ENCODE measurements at regions not wholly inside any gene's neighbourhood (a gene's known extent, or its start where the extent isn't known, plus 50 kb on each side); places are given as distances from the start of the nearest gene placed in this dataset.

- no peak overlapping the region for H3K4me2 ChIP-seq (ENCODE audit: low read length)
Measured at GRCh38 chr6:92979281-92979680, 440.1 kb downstream of the EPHA7 start.

GRCh38 chr6:92977018-92977417 is 442.3 kb downstream of the EPHA7 start:
- H3F3A ChIP-seq (ENCODE audit: low read length, unreplicated experiment): no peaks in the 10 kb centered on the region
- no peaks in the 10 kb centered on the region for H3K36me3 ChIP-seq (ENCODE audit: low read depth, low read length)
- H2AFZ ChIP-seq (ENCODE audit: low read length): no peak overlapping the region
- H3K4me2 ChIP-seq (ENCODE audit: low read length): no peak overlapping the region
- H3K9me2 ChIP-seq (replicated peaks; ENCODE audit: low read length): no peaks in the 10 kb centered on the region
- no peaks in the 10 kb centered on the region for H3K27me3 ChIP-seq (ENCODE audit: low read length)
- POLR2A ChIA-PET (ENCODE audit: unreplicated experiment): no interaction called here
- CTCF ChIA-PET: no interaction called here
- H3K79me2 ChIP-seq (ENCODE audit: low read length): no peaks in the 10 kb centered on the region
- H3K9ac ChIP-seq (ENCODE audit: low read length): no peak overlapping the region
- no peak; the same call in 1 of the 2 replicates for ATAC-seq
- no peak for TF ChIP-seq EZH2phosphoT487 (IDR thresholded peaks at IDR 0.05; ENCODE audit: borderline replicate concordance, low read length)
- TF ChIP-seq CTCF (conservative IDR thresholded peaks at IDR 0.05; ENCODE audit: low read depth, low read length): no peak
- no peak for TF ChIP-seq EZH2 (IDR thresholded peaks at IDR 0.05; ENCODE audit: low read length, unreplicated experiment)
- H3K4me3 ChIP-seq (ENCODE audit: low read length): no peak overlapping the region
- H3K9me3 ChIP-seq (ENCODE audit: low read length): no peaks in the 10 kb centered on the region
- no peak for DNase-seq
- intact Hi-C loops (cut with micrococcal nuclease): no loop called here
- 0 out of 2 replicates have a peak, but pooled peaks cover 4% of the 10 kb centered on the region for H3K4me1 ChIP-seq (ENCODE audit: insufficient read depth, low read length)
- H3K27ac ChIP-seq (ENCODE audit: low read length): no peak overlapping the region
- H4K20me1 ChIP-seq (ENCODE audit: low read length): no peaks in the 10 kb centered on the region
- BruUV-seq (replicated peaks): no TSS peak

More at GRCh38 chr6:92979281-92979680, 440.1 kb downstream of the EPHA7 start:
- no peak for TF ChIP-seq EZH2 (IDR thresholded peaks at IDR 0.05; ENCODE audit: low read length, unreplicated experiment)
- no peak for TF ChIP-seq CTCF (conservative IDR thresholded peaks at IDR 0.05; ENCODE audit: low read depth, low read length)
- Histone ChIP-seq H3K9me3 (ENCODE audit: low read length) (no peaks in the 10 kb centered on the region), H3K36me3 (ENCODE audit: low read depth, low read length) (no peaks in the 10 kb centered on the region), H3K4me3 (ENCODE audit: low read length) (no peak overlapping the region), H3K79me2 (ENCODE audit: low read length) (no peaks in the 10 kb centered on the region), H3K27me3 (ENCODE audit: low read length) (no peaks in the 10 kb centered on the region), H3F3A (ENCODE audit: low read length, unreplicated experiment) (no peaks in the 10 kb centered on the region), H3K9ac (ENCODE audit: low read length) (no peak overlapping the region), H3K9me2 (replicated peaks; ENCODE audit: low read length) (no peaks in the 10 kb centered on the region), H3K27ac (ENCODE audit: low read length) (no peak overlapping the region), H2AFZ (ENCODE audit: low read length) (no peak overlapping the region), H3K4me1 (ENCODE audit: insufficient read depth, low read length) (0 out of 2 replicates have a peak, but pooled peaks cover 4% of the 10 kb centered on the region), H4K20me1 (ENCODE audit: low read length) (no peaks in the 10 kb centered on the region)
- POLR2A ChIA-PET (ENCODE audit: unreplicated experiment): no interaction called here
- BruUV-seq (replicated peaks): no TSS peak
- CTCF ChIA-PET: no interaction called here
- ATAC-seq: no peak
- intact Hi-C loops (cut with micrococcal nuclease): no loop called here
- no peak for DNase-seq

- no peaks in the 10 kb centered on the region for H3K9me2 ChIP-seq (replicated peaks; ENCODE audit: low read length)
- CTCF ChIA-PET: no interaction called here
Measured at GRCh38 chr6:92967362-92967761, 452.0 kb downstream of the EPHA7 start.

More at GRCh38 chr6:92967362-92967761, 452.0 kb downstream of the EPHA7 start:
- Histone ChIP-seq H2AFZ (ENCODE audit: low read length) (no peak overlapping the region), H3K27ac (ENCODE audit: low read length) (no peak overlapping the region), H3K9me3 (ENCODE audit: low read length) (no peaks in the 10 kb centered on the region), H3K4me1 (ENCODE audit: insufficient read depth, low read length) (no peaks in the 10 kb centered on the region), H4K20me1 (ENCODE audit: low read length) (no peaks in the 10 kb centered on the region), H3K9ac (ENCODE audit: low read length) (no peak overlapping the region), H3K27me3 (ENCODE audit: low read length) (no peaks in the 10 kb centered on the region), H3K79me2 (ENCODE audit: low read length) (no peaks in the 10 kb centered on the region), H3F3A (ENCODE audit: low read length, unreplicated experiment) (no peaks in the 10 kb centered on the region), H3K4me2 (ENCODE audit: low read length) (no peak overlapping the region), H3K4me3 (ENCODE audit: low read length) (no peak overlapping the region), H3K36me3 (ENCODE audit: low read depth, low read length) (no peaks in the 10 kb centered on the region)
- TF ChIP-seq CTCF (conservative IDR thresholded peaks at IDR 0.05; ENCODE audit: low read depth, low read length) (no peak), EZH2 (IDR thresholded peaks at IDR 0.05; ENCODE audit: low read length, unreplicated experiment) (no peak), EZH2phosphoT487 (IDR thresholded peaks at IDR 0.05; ENCODE audit: borderline replicate concordance, low read length) (no peak)
- POLR2A ChIA-PET (ENCODE audit: unreplicated experiment): no interaction called here
- intact Hi-C loops (cut with micrococcal nuclease): no loop called here
- BruUV-seq (replicated peaks): no TSS peak
- no peak for DNase-seq
- ATAC-seq: no peak

Data from PC-3 (cell line).